GM12878 (cell line): ENCODE measurements at regions not wholly inside any gene's neighbourhood (a gene's known extent, or its start where the extent isn't known, plus 50 kb on each side); places are given as distances from the start of the nearest gene placed in this dataset.

ENCODE experiments used
- ATAC-seq: fragments of 200-7000 bp; cut with Tn5 transposase; 3 replicates; pipeline ENCODE4 v1.9.1; 2020; ENCODE audit warnings: mild to moderate bottlenecking, moderate library complexity
- BruUV-seq: library from RNA; stranded (reverse); fragments of 400-500 nt; replicated peaks from 2 replicates; lab custom pipeline; 2021; lab: Mats Ljungman, UMichigan
- CTCF ChIA-PET: fragments of 300-600 bp; sonication (Branson Sonifier 250); formaldehyde crosslinking; extraction: SDS; loops from one replicate; lab custom pipeline; 2021; ENCODE audit warnings: inconsistent platforms; lab: Yijun Ruan, JAX
- POLR2A ChIA-PET: fragments of 350-600 bp; formaldehyde crosslinking; extraction: SDS; loops from one replicate; lab custom pipeline; 2021; ENCODE audit warnings: inconsistent platforms; lab: Charles Lee
- RAD21 ChIA-PET: fragments of 300-600 bp; sonication (Branson Sonifier 250); formaldehyde crosslinking; loops from one replicate; lab custom pipeline; 2023; ENCODE audit warnings: antibody characterized with exemption; ENCODE audit not compliant: unreplicated experiment; lab: Charles Lee
- SMC1A ChIA-PET: fragments of 300-600 bp; sonication (Branson Sonifier 250); formaldehyde crosslinking; loops from one replicate; lab custom pipeline; 2023; ENCODE audit not compliant: unreplicated experiment, uncharacterized antibody; lab: Charles Lee
- DNase-seq: peaks from one replicate; pipeline ENCODE4 v3.0.0-alpha.2; 2011; ENCODE audit warnings: low read depth, low spot score
- FAIRE-seq: peaks from 3 replicates; lab custom pipeline; 2011; peaks lifted over from hg19 to GRCh38; lab: Jason Lieb, UNC
- H2AFZ ChIP-seq: 2 replicates; pipeline ENCODE4 v1.6.0; 2011; ENCODE audit warnings: low read depth, low read length, control low read depth; ENCODE audit not compliant: control insufficient read depth
- H3K27ac ChIP-seq: 2 replicates; pipeline ENCODE4 v1.5.1; 2011; ENCODE audit warnings: control low read depth; ENCODE audit not compliant: control insufficient read depth, insufficient read depth
- H3K27me3 ChIP-seq, 2 experiments: replicated peaks in 1 of 2; 2 replicates each; pipeline versions ENCODE4 v1.6.0 to v1.6.1; 2011; ENCODE audit warnings: low read length in 1 of 2; ENCODE audit not compliant: control insufficient read depth in 2 of 2, insufficient read depth in 2 of 2
- H3K36me3 ChIP-seq, 2 experiments: 2 replicates each; pipeline ENCODE4 v1.5.1; 2011; ENCODE audit warnings: low read length in 1 of 2; ENCODE audit not compliant: control insufficient read depth in 2 of 2, insufficient read depth in 2 of 2
- H3K4me1 ChIP-seq: 2 replicates; pipeline ENCODE4 v1.6.1; 2011; ENCODE audit warnings: mild to moderate bottlenecking, low read length, moderate library complexity, mixed read lengths; ENCODE audit not compliant: control insufficient read depth, insufficient read depth
- H3K4me2 ChIP-seq: 2 replicates; pipeline ENCODE4 v1.6.0; 2011; ENCODE audit warnings: control low read depth; ENCODE audit not compliant: control insufficient read depth, insufficient read depth
- H3K4me3 ChIP-seq: fragments of 200-600 bp; sonication (generic); 2 replicates; pipeline ENCODE4 v1.5.1; 2016
- H3K79me2 ChIP-seq: 2 replicates; pipeline ENCODE4 v1.6.0; 2011; ENCODE audit warnings: low read length; ENCODE audit not compliant: control insufficient read depth, insufficient read depth
- H3K9ac ChIP-seq: 2 replicates; pipeline ENCODE4 v1.8.0; 2011; ENCODE audit warnings: low read length, control low read depth, mixed read lengths; ENCODE audit not compliant: control insufficient read depth, insufficient read depth
- H3K9me3 ChIP-seq: replicated peaks from 3 replicates; pipeline ENCODE4 v1.5.1; 2011; ENCODE audit warnings: mild to moderate bottlenecking, low read length; ENCODE audit not compliant: control insufficient read depth, insufficient read depth
- H4K20me1 ChIP-seq: 2 replicates; pipeline ENCODE4 v1.6.0; 2011; ENCODE audit not compliant: control insufficient read depth, insufficient read depth
- ASH2L ChIP-seq: fragments of 300-600, 200-600 bp; sonication (generic); IDR thresholded peaks from 2 replicates; pipeline ENCODE4 v1.6.1; 2017; ENCODE audit warnings: low read depth, mild to moderate bottlenecking, borderline replicate concordance
- EZH2 ChIP-seq: IDR thresholded peaks from 2 replicates; pipeline ENCODE4 v1.6.1; 2012; ENCODE audit warnings: low read depth, mild to moderate bottlenecking, control low read depth, inconsistent platforms, low read length, borderline replicate concordance; ENCODE audit not compliant: control insufficient read depth
- GATAD2B ChIP-seq: fragments of 450-650 bp; conservative IDR thresholded peaks from 2 replicates; pipeline ENCODE4 v1.6.1; 2017; ENCODE audit warnings: low read depth, mild to moderate bottlenecking, moderate library complexity
- KAT2A ChIP-seq: conservative IDR thresholded peaks from 2 replicates; pipeline ENCODE4 v1.6.1; 2011; ENCODE audit warnings: low read depth, low read length; ENCODE audit not compliant: control insufficient read depth
- MEF2B ChIP-seq: fragments of 450-650 bp; IDR thresholded peaks from 2 replicates; pipeline ENCODE4 v1.6.1; 2018; ENCODE audit warnings: mild to moderate bottlenecking, moderate library complexity; ENCODE audit not compliant: partially characterized antibody, poor library complexity, severe bottlenecking
- NKRF ChIP-seq: fragments of 450-650 bp; conservative IDR thresholded peaks from 2 replicates; pipeline ENCODE4 v1.6.1; 2017; ENCODE audit warnings: mild to moderate bottlenecking, moderate library complexity
- PKNOX1 ChIP-seq: fragments of 450-650 bp; IDR thresholded peaks from 2 replicates; pipeline ENCODE4 v1.6.1; 2016; ENCODE audit warnings: mild to moderate bottlenecking
- RBBP5 ChIP-seq: fragments of 200-600 bp; sonication (generic); conservative IDR thresholded peaks from 2 replicates; pipeline ENCODE4 v1.6.1; 2016
- SUZ12 ChIP-seq: fragments of 200-600 bp; sonication (generic); IDR thresholded peaks from one replicate; pipeline ENCODE4 v1.6.1; 2018; ENCODE audit warnings: antibody characterized with exemption, mild to moderate bottlenecking; ENCODE audit not compliant: unreplicated experiment
- YY1 ChIP-seq: IDR thresholded peaks from 2 replicates; pipeline ENCODE4 v1.6.1; 2011; ENCODE audit warnings: low read depth, mild to moderate bottlenecking, low read length
- ZNF24 ChIP-seq: fragments of 450-650 bp; IDR thresholded peaks from 2 replicates; pipeline ENCODE4 v1.6.1; 2017; ENCODE audit warnings: antibody characterized with exemption, mild to moderate bottlenecking
- ZNF274 ChIP-seq: IDR thresholded peaks from one replicate; pipeline ENCODE4 v1.8.0; 2011; ENCODE audit not compliant: insufficient read length, insufficient read depth
- WGBS: methylation state at CpG from one replicate; pipeline ENCODE4 v1.1.6; 2016; ENCODE audit warnings: low lambda C conversion rate; ENCODE audit not compliant: insufficient replicate concordance, insufficient coverage; ENCODE audit errors: missing lambda C conversion rate; 5-methylcytosine and 5-hydroxymethylcytosine counted together
- in situ Hi-C: fragments of 300-500 bp; cut with MboI; formaldehyde crosslinking; loops from 9 replicates; pipeline ENCODE4 v1.14.3; 2018; ENCODE audit warnings: mixed read lengths
- intact Hi-C: fragments of 100-400 bp; cut with micrococcal nuclease; formaldehyde crosslinking; loops from one replicate; pipeline ENCODE4 v1.14.2; 2022; ENCODE audit not compliant: unreplicated experiment

- CTCF ChIA-PET = no interaction called here
- POLR2A ChIA-PET = no interaction called here
- Histone ChIP-seq H3K4me3 (no peak overlapping the region), H3K27ac (no peak overlapping the region), H3K4me1 (no peaks in the 10 kb centered on the region), H3K9me3 (no peaks in the 10 kb centered on the region), H4K20me1 (no peaks in the 10 kb centered on the region), H3K79me2 (no peaks in the 10 kb centered on the region), H2AFZ (no peak overlapping the region), H3K36me3 (no peaks in the 10 kb centered on the region), H3K27me3 (no peaks in the 10 kb centered on the region)
- in situ Hi-C loops (no loop called here), intact Hi-C loops (no loop called here)
- BruUV-seq = no TSS peak
- SMC1A ChIA-PET = no interaction called here
- no peak for FAIRE-seq
- 51% methylated on average over 5 of the region's 5 CpGs for WGBS
- ATAC-seq = no peak
- no peak for DNase-seq
- RAD21 ChIA-PET = no interaction called here
- TF ChIP-seq ZNF24 (no peak), PKNOX1 (no peak), SUZ12 (no peak), NKRF (no peak), ZNF274 (no peak), YY1 (no peak), ASH2L (no peak), GATAD2B (no peak), MEF2B (no peak), EZH2 (no peak), KAT2A (no peak), RBBP5 (no peak)
- TF ChIP-seq, all 136 proteins: peak for 0
- no peak overlapping the region for H3K9ac ChIP-seq
- no peak overlapping the region for H3K4me2 ChIP-seq
These were observed 474.7 kb upstream of the IL12A start for GRCh38 chr3:159513867-159514380.
